NB4 (cell line): ENCODE measurements at regions not wholly inside any gene's neighbourhood (a gene's known extent, or its start where the extent isn't known, plus 50 kb on each side); places are given as distances from the start of the nearest gene placed in this dataset.

Experiments used
- POLR2A ChIP-seq: IDR thresholded peaks from 2 replicates; pipeline ENCODE4 v1.6.1; 2011; ENCODE audit warnings: mild to moderate bottlenecking; ENCODE audit not compliant: insufficient read length; ENCODE audit errors: extremely low read depth
- TF ChIP-seq, protein P1 (sequence below): IDR thresholded peaks from one replicate; pipeline ENCODE4 v1.5.1; 2012; ENCODE audit warnings: low read depth, low read length

DNA sequence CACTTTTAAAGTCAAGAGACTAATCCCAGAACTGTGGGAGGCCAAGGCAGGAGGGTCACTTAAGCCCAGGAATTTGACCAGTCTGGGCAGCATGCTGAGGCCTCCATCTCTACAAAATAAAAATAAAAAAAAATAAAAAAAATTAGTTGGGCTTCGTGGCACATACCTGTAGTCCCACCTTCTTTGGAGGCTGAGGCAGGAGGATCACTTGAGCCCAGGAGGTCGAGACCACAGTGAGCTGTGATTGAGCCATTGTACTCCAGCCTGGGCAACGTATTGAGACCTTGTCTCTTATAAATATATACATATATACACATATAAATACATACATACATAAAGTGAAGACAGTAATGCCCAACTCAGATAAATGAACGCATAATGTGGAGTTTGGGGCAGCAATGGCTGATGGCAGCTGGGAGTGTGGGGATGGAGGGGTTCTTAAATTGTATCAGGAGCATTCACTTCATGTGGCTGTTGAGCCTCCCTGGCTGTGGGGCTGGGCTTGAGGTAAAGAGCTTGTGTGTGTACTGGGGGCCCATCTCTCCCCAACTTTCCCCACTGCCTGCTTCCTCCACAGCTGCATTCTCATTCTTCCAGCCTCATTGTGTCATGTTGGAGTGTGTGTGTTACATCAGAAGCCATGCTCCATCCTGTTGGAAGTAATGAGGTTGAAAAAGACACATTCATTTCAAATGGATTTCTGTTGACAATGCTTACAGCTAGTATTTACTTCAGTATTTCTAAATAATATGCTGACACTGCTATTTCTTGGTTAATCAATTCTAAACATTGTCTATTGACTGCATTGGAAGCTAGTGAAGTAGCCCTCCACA is 96.5 kb upstream of the HS6ST1 start:
- TF ChIP-seq, protein P1, sequence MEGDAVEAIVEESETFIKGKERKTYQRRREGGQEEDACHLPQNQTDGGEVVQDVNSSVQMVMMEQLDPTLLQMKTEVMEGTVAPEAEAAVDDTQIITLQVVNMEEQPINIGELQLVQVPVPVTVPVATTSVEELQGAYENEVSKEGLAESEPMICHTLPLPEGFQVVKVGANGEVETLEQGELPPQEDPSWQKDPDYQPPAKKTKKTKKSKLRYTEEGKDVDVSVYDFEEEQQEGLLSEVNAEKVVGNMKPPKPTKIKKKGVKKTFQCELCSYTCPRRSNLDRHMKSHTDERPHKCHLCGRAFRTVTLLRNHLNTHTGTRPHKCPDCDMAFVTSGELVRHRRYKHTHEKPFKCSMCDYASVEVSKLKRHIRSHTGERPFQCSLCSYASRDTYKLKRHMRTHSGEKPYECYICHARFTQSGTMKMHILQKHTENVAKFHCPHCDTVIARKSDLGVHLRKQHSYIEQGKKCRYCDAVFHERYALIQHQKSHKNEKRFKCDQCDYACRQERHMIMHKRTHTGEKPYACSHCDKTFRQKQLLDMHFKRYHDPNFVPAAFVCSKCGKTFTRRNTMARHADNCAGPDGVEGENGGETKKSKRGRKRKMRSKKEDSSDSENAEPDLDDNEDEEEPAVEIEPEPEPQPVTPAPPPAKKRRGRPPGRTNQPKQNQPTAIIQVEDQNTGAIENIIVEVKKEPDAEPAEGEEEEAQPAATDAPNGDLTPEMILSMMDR: no peak
- no peak for TF ChIP-seq POLR2A
